Spleen (tissue), 11 donors: ENCODE measurements at regions not wholly inside any gene's neighbourhood (a gene's known extent, or its start where the extent isn't known, plus 50 kb on each side); places are given as distances from the start of the nearest gene placed in this dataset.

Experiments used
- DNase-seq: peaks from one replicate; pipeline ENCODE4 v3.0.0-alpha.2; 2020
- H3K27ac ChIP-seq, 8 donors: fragments of 200-600 bp; sonication (generic) in 7 of 8; 1 replicate in 4 of 8; 2 replicates in 4 of 8; pipeline versions ENCODE4 v1.5.0 to v1.8.0; 2016 to 2021; ENCODE audit warnings: inconsistent platforms in 4 of 8, mild to moderate bottlenecking in 4 of 8, moderate library complexity in 1 of 8
- H3K27me3 ChIP-seq, 7 donors: fragments of 200-600 bp; sonication (generic) in 6 of 7; replicated peaks in 1 of 7; 1 replicate in 4 of 7; 2 replicates in 3 of 7; pipeline versions ENCODE4 v1.5.0 to v1.8.0; 2016 to 2021; ENCODE audit warnings: inconsistent platforms in 3 of 7, mild to moderate bottlenecking in 1 of 7
- H3K36me3 ChIP-seq, 6 donors: fragments of 200-600 bp; sonication (generic) in 5 of 6; 1 replicate in 4 of 6; 2 replicates in 2 of 6; pipeline versions ENCODE4 v1.5.0 to v1.8.0; 2016 to 2021; ENCODE audit warnings: inconsistent platforms in 2 of 6
- H3K4me1 ChIP-seq, 6 donors: fragments of 200-600 bp; sonication (generic) in 5 of 6; 1 replicate in 3 of 6; 2 replicates in 3 of 6; pipeline versions ENCODE4 v1.5.0 to v1.8.0; 2016 to 2021; ENCODE audit warnings: inconsistent platforms in 3 of 6
- H3K4me3 ChIP-seq, 8 donors: fragments of 200-600 bp; sonication (generic) in 7 of 8; 1 replicate in 4 of 8; 2 replicates in 4 of 8; pipeline versions ENCODE4 v1.5.0 to v1.8.0; 2016 to 2021; ENCODE audit warnings: inconsistent platforms in 4 of 8, mild to moderate bottlenecking in 4 of 8, moderate library complexity in 2 of 8
- H3K9me3 ChIP-seq, 8 donors: fragments of 200-600 bp; sonication (generic) in 7 of 8; 1 replicate in 4 of 8; 2 replicates in 4 of 8; pipeline versions ENCODE4 v1.5.0 to v1.8.0; 2016 to 2021; ENCODE audit warnings: inconsistent platforms in 4 of 8
- CTCF ChIP-seq, 11 experiments: fragments of 200-600 bp in 7 of 11; fragments of 450-650 bp in 4 of 11; sonication (generic) in 4 of 11; IDR thresholded peaks in 8 of 11; conservative IDR thresholded peaks in 3 of 11; 1 replicate in 7 of 11; 2 replicates in 4 of 11; pipeline versions ENCODE4 v1.4.0 to v1.8.0; 2016 to 2021; ENCODE audit warnings: antibody characterized with exemption in 11 of 11, inconsistent platforms in 4 of 11, mild to moderate bottlenecking in 1 of 11
- POLR2A ChIP-seq, 3 donors: fragments of 450-650 bp; IDR thresholded peaks; one replicate each; pipeline ENCODE4 v1.5.1; 2017; ENCODE audit warnings: antibody characterized with exemption in 3 of 3, mild to moderate bottlenecking in 1 of 3
- POLR2AphosphoS5 ChIP-seq, 3 donors: sonication (generic); formaldehyde crosslinking; IDR thresholded peaks; one replicate each; pipeline ENCODE4 v1.5.1; 2017; ENCODE audit warnings: antibody characterized with exemption in 3 of 3
- WGBS, 5 donors: extraction: QIAGEN DNeasy Blood & Tissue Kit in 3 of 5; methylation state at CpG; one replicate each; pipeline versions ENCODE4 v1.1.5 to v1.1.7; 2013 to 2018; 5-methylcytosine and 5-hydroxymethylcytosine counted together
- intact Hi-C: fragments of 100-400 bp; cut with DNase I; formaldehyde crosslinking; loops from one replicate; pipeline ENCODE4 v1.15.0; 2023; ENCODE audit warnings: low total_unique reads
- donor health status: healthy with polysubstance abuse.
- donor health status: DM: no; HTN: no; CAD: no; lungs with moderate emphysema.
- donor health status: DM: no; HTN: no; CAD: no.
- donor health status: Bipolar disorder and iron deficiency.
- donor health status: healthy.
- donor health status: DM: no; HTN: no; CAD: no.
- donor health status: DM: yes; HTN: yes; CAD: no.

GRCh38 chr10:83357004-83357403, 782.3 kb upstream of the GHITM start:
- H3K4me1 ChIP-seq: no peaks in the 10 kb centered on the region
- H3K4me3 ChIP-seq: no peak overlapping the region
- no peaks in the 10 kb centered on the region for H3K27me3 ChIP-seq
- H3K36me3 ChIP-seq: no peaks in the 10 kb centered on the region
- no peak for DNase-seq
- WGBS, 5 donors: 3 to 95% (median 53%) methylated on average over 1 of the region's 1 CpG
- intact Hi-C loops: no loop called here
- TF ChIP-seq CTCF (IDR thresholded peaks at IDR 0.05 in 8 of 11, conservative IDR thresholded peaks at IDR 0.05 in 3 of 11): no peak
- no peak overlapping the region for H3K27ac ChIP-seq
- H3K9me3 ChIP-seq: peaks cover 0 to 35% (median 17%) of the 10 kb centered on the region in 8 donors

- DNase-seq: no peak
- Histone ChIP-seq H3K4me3 (no peak overlapping the region), H3K9me3 (peaks cover 0 to 39% (median 17%) of the 10 kb centered on the region in 8 donors), H3K36me3 (no peaks in the 10 kb centered on the region), H3K4me1 (no peaks in the 10 kb centered on the region), H3K27me3 (no peaks in the 10 kb centered on the region), H3K27ac (no peak overlapping the region)
- intact Hi-C loops: no loop called here
- TF ChIP-seq POLR2AphosphoS5 (IDR thresholded peaks at IDR 0.05) (no peak), CTCF (IDR thresholded peaks at IDR 0.05 in 8 of 11, conservative IDR thresholded peaks at IDR 0.05 in 3 of 11) (no peak), POLR2A (IDR thresholded peaks at IDR 0.05) (no peak)
These were observed 781.7 kb upstream of the GHITM start for GRCh38 chr10:83357627-83358026.

- Histone ChIP-seq H3K9me3 (peaks cover 0 to 9% (median 0%) of the 10 kb centered on the region in 8 donors), H3K4me1 (no peaks in the 10 kb centered on the region), H3K4me3 (no peak overlapping the region), H3K27me3 (no peaks in the 10 kb centered on the region), H3K27ac (no peak overlapping the region), H3K36me3 (no peaks in the 10 kb centered on the region)
- intact Hi-C loops: no loop called here
- DNase-seq: no peak
- TF ChIP-seq CTCF (IDR thresholded peaks at IDR 0.05 in 8 of 11, conservative IDR thresholded peaks at IDR 0.05 in 3 of 11): no peak
- TF ChIP-seq POLR2AphosphoS5 (IDR thresholded peaks at IDR 0.05): no peak
- no peak for TF ChIP-seq POLR2A (IDR thresholded peaks at IDR 0.05)
- 78 to 90% (median 82%) methylated on average over 6 of the region's 6 CpGs for WGBS, 5 donors
These were observed 772.3 kb upstream of the GHITM start for GRCh38 chr10:83367036-83367435.

- Histone ChIP-seq H3K36me3 (no peaks in the 10 kb centered on the region), H3K27me3 (no peaks in the 10 kb centered on the region), H3K4me3 (no peak overlapping the region), H3K27ac (no peak overlapping the region), H3K4me1 (no peaks in the 10 kb centered on the region), H3K9me3 (peaks cover 0 to 4% (median 0%) of the 10 kb centered on the region in 8 donors)
- 80 to 85% (median 82%) methylated on average over 4 of the region's 4 CpGs for WGBS, 5 donors
- no peak for DNase-seq
- intact Hi-C loops: no loop called here
- TF ChIP-seq CTCF (IDR thresholded peaks at IDR 0.05 in 8 of 11, conservative IDR thresholded peaks at IDR 0.05 in 3 of 11): no peak
- no peak for TF ChIP-seq POLR2AphosphoS5 (IDR thresholded peaks at IDR 0.05)
- no peak for TF ChIP-seq POLR2A (IDR thresholded peaks at IDR 0.05)
These were observed 767.4 kb upstream of the GHITM start for GRCh38 chr10:83371696-83372490.
